AG10803 (cell line): ENCODE measurements at regions not wholly inside any gene's neighbourhood (a gene's known extent, or its start where the extent isn't known, plus 50 kb on each side); places are given as distances from the start of the nearest gene placed in this dataset.
"Not testable (repeated sequence)": the region's sequence is repeated elsewhere in the genome, so short reads cannot be mapped to it uniquely, and the experiment has no call there.

Experiments
- DNase-seq: peaks from one replicate; pipeline ENCODE4 v3.0.0; 2010; ENCODE audit warnings: low read depth
- H3K4me3 ChIP-seq: 2 replicates; pipeline ENCODE4 v1.5.1; 2011; ENCODE audit warnings: mild to moderate bottlenecking, low read length, control low read depth
- TF ChIP-seq, protein P1 (sequence below): conservative IDR thresholded peaks from 2 replicates; pipeline ENCODE4 v1.5.1; 2011; ENCODE audit warnings: mild to moderate bottlenecking, low read length, control low read depth, inconsistent platforms

DNA sequence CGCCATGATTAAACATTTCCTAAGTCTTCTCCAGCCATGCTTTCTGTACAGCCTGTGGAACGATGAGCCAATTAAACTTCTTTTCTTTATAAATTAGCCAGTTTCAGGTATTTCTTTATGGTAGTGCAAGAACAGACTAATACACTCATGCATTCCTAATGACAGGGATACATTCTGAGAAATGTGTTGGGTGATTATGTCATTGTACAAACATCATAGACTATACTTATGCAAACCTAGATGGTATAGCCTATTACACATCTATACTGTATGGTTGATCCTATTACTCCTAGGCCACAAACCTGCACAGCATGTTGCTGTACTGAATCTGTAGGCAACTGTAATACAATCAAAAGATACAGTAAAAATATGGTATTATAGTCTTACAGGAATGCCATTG is 83.1 kb downstream of the ATOH1 start:
- no peak overlapping the region for H3K4me3 ChIP-seq
- no peak for DNase-seq
- TF ChIP-seq, protein P1, sequence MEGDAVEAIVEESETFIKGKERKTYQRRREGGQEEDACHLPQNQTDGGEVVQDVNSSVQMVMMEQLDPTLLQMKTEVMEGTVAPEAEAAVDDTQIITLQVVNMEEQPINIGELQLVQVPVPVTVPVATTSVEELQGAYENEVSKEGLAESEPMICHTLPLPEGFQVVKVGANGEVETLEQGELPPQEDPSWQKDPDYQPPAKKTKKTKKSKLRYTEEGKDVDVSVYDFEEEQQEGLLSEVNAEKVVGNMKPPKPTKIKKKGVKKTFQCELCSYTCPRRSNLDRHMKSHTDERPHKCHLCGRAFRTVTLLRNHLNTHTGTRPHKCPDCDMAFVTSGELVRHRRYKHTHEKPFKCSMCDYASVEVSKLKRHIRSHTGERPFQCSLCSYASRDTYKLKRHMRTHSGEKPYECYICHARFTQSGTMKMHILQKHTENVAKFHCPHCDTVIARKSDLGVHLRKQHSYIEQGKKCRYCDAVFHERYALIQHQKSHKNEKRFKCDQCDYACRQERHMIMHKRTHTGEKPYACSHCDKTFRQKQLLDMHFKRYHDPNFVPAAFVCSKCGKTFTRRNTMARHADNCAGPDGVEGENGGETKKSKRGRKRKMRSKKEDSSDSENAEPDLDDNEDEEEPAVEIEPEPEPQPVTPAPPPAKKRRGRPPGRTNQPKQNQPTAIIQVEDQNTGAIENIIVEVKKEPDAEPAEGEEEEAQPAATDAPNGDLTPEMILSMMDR: no peak

DNA sequence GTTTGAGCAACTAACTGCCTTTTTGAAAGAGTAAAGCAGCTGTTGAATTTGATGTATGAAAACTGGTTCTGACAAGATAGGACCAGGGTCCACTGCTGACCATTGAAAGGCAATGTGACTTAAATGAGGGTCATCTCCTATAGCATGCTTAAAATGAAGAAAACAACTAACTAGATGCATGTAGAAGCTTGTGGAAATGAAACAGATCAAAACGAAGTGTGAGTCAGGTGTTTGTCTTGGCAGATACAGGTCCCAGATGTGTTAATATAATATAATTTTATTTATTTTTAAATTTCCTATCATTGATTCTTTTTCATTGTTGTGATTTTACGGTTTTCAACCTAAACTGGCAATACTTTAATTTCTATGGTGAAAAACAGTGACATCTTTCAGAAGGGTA is 83.6 kb downstream of the ATOH1 start:
- no peak for DNase-seq
- no peak overlapping the region for H3K4me3 ChIP-seq
- TF ChIP-seq, protein P1: no peak

DNA sequence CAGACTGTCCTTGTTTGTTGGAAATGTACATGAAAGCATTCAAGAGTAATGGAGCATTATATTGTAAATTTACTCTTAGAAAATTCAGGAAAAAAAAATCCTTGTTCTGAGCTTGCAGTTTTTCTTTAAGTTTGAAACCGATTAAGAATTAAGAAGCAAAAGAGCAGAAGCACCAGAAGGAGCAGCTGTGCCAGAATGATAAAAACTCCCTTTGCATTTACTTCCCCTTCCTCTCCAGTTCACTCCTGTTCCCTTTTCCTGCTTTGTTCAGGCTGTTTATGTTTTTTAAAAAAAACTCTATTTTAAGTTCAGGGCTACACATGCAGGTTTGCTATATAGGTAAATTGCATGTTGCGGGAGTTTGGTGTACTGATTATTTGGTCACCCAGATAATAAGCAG is 90.3 kb downstream of the ATOH1 start:
- no peak for DNase-seq
- TF ChIP-seq, protein P1: no peak
- no peak overlapping the region for H3K4me3 ChIP-seq

DNA sequence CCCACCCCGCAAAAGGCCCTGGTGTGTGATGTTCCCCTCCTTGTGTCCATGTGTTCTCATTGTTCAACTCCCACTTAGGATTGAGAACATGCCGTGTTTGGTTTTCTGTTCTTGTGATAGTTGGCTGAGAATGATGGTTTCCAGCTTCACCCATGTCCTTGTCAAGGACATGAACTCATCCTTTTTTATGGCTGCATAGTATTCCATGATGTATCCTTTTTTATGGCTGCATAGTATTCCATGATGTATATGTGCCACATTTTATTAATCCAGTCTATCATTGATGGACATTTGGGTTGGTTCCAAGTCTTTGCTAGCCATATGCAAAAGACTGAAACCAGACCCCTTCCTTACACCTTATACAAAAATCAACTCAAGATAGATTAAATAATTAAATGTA is 95.0 kb downstream of the ATOH1 start:
- H3K4me3 ChIP-seq, DNase-seq: not testable (repeated sequence)

DNA sequence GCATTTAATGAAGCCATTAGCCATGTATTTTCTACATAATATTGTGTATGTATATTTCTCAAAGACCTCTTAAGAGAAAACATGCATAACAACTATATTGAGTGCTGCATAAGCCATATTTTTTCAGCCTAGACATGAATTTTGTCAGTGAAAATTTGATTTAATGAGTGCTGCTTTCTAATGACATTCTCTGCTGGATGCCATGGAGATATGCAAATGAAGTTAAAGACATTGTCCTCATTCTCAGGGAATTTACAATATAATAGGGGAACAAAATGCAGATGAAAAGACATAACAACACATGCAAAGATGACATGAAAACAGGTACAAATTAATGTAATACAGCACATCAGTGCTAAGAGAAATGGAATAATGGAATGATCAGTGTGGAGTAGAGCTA is 118.7 kb downstream of the ATOH1 start:
- no peak overlapping the region for H3K4me3 ChIP-seq
- no peak for DNase-seq
- TF ChIP-seq, protein P1: no peak

DNA sequence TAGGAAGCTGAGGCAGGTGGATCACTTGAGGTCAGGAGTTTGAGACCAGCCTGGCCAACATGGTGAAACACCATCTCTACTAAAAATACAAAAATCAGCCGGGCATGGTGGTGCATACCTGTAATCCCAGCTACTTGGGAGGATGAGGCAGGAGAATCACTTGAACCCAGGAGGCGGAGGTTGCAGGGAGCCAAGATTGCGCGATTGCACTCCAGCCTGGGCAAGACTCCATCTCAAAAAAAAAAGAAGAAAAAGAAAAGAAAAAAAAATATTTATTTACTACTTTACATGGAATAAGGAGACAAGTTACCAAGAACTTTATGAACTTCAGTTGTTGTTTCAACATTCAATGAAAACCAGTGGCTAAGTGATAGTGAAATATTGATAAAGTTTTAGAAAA is 121.7 kb downstream of the ATOH1 start:
- not testable (repeated sequence) for DNase-seq, H3K4me3 ChIP-seq

DNA sequence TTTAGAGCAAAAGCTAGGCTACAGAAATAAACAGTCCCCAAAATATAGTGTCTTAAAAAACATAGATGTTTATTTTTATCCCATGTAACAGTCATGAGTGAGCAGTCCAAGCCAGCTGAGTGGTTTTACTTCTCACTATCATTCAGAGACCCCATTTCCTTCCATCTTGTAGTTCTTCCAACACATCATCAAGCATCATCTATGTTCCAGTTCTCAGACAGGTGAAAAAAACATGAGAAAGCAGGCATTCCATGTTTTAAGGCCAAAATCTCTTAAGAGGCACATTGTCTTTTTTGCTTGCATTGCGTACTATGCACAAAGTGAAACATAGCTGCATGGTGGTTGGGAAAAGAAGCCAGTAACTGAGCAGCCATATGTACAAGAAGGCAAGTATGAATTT is 128.6 kb downstream of the ATOH1 start:
- TF ChIP-seq, protein P1: no peak
- H3K4me3 ChIP-seq: no peak overlapping the region
- DNase-seq: no peak

DNA sequence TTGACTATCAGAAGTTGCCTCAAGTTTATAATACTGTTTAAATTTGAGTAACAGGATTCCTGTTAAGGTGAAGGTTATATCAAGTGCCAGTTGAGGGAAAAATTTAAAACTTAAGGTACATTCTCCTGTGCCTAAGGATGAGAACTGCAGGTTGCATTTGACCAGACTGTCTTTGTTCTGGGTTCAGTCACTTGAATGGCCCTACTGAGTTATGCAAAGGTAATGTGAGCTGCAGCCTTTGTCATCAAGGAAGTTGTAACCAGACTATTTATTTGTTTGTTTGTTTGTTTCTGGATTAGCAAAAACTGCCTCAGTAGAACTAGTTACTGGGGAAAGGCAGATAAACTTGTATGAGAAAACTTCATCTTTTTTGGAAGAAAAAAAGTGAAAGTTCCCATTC is 131.9 kb downstream of the ATOH1 start:
- no peak for DNase-seq
- TF ChIP-seq, protein P1: no peak
- no peak overlapping the region for H3K4me3 ChIP-seq
